Mesendoderm (in vitro differentiated cells): ENCODE measurements at regions not wholly inside any gene's neighbourhood (a gene's known extent, or its start where the extent isn't known, plus 50 kb on each side); places are given as distances from the start of the nearest gene placed in this dataset.

ENCODE experiments used
- DNase-seq: peaks from one replicate; pipeline ENCODE4 v3.0.0; 2013
- H2AK5ac ChIP-seq: 2 replicates; pipeline ENCODE4 v1.6.1; 2013; ENCODE audit warnings: low read length, inconsistent platforms
- H2BK120ac ChIP-seq: 2 replicates; pipeline ENCODE4 v1.6.1; 2013; ENCODE audit warnings: low read depth, mild to moderate bottlenecking, low read length, moderate library complexity, mixed read lengths
- H2BK15ac ChIP-seq: replicated peaks from 2 replicates; pipeline ENCODE4 v1.6.1; 2013; ENCODE audit warnings: low read depth, mild to moderate bottlenecking, moderate library complexity
- H2BK5ac ChIP-seq: 2 replicates; pipeline ENCODE4 v1.6.1; 2013; ENCODE audit warnings: low read length, inconsistent platforms
- H3K18ac ChIP-seq: 2 replicates; pipeline ENCODE4 v1.6.1; 2013; ENCODE audit warnings: mild to moderate bottlenecking, low read length, mixed read lengths
- H3K23ac ChIP-seq: one replicate; pipeline ENCODE4 v1.6.1; 2013; ENCODE audit warnings: low read length
- H3K27ac ChIP-seq: 2 replicates; pipeline ENCODE4 v1.5.1; 2013; ENCODE audit warnings: low read depth, mild to moderate bottlenecking, inconsistent platforms, low read length, moderate library complexity
- H3K27me3 ChIP-seq: 2 replicates; pipeline ENCODE4 v1.6.1; 2013; ENCODE audit warnings: low read length, control low read depth, mild to moderate bottlenecking, inconsistent platforms; ENCODE audit not compliant: insufficient read depth, poor library complexity
- H3K36me3 ChIP-seq: 2 replicates; pipeline ENCODE4 v1.6.1; 2013; ENCODE audit warnings: low read length, inconsistent platforms; ENCODE audit not compliant: control insufficient read depth, insufficient read depth
- H3K4ac ChIP-seq: one replicate; pipeline ENCODE4 v1.6.1; 2013; ENCODE audit warnings: low read depth, mild to moderate bottlenecking, low read length, moderate library complexity
- H3K4me1 ChIP-seq: 2 replicates; pipeline ENCODE4 v1.6.1; 2013; ENCODE audit warnings: low read depth, low read length, inconsistent platforms; ENCODE audit not compliant: control insufficient read depth
- H3K4me2 ChIP-seq: 2 replicates; pipeline ENCODE4 v1.6.1; 2013; ENCODE audit warnings: low read length
- H3K4me3 ChIP-seq: 2 replicates; pipeline ENCODE4 v1.5.1; 2013; ENCODE audit warnings: mild to moderate bottlenecking, low read length
- H3K56ac ChIP-seq: one replicate; pipeline ENCODE4 v1.6.1; 2013; ENCODE audit warnings: low read length
- H3K79me1 ChIP-seq: 2 replicates; pipeline ENCODE4 v1.6.1; 2013; ENCODE audit warnings: low read length, inconsistent platforms
- H3K79me2 ChIP-seq: 2 replicates; pipeline ENCODE4 v1.6.1; 2013; ENCODE audit warnings: mild to moderate bottlenecking, low read length; ENCODE audit not compliant: control insufficient read depth, insufficient read depth
- H3K9ac ChIP-seq: 2 replicates; pipeline ENCODE4 v1.6.1; 2013; ENCODE audit warnings: low read length, inconsistent platforms
- H4K5ac ChIP-seq: one replicate; pipeline ENCODE4 v1.6.1; 2013; ENCODE audit warnings: low read length
- H4K8ac ChIP-seq: one replicate; pipeline ENCODE4 v1.6.1; 2013; ENCODE audit warnings: low read depth, mild to moderate bottlenecking, control low read depth, low read length, moderate library complexity
- WGBS: extraction: QIAGEN DNeasy Blood & Tissue Kit; methylation state at CpG from one replicate; pipeline ENCODE4 v1.1.7; 2013; ENCODE audit warnings: low lambda C conversion rate, missing lambda C conversion rate; ENCODE audit not compliant: insufficient coverage; ENCODE audit errors: extremely low coverage; 5-methylcytosine and 5-hydroxymethylcytosine counted together

GRCh38 chr17:13995856-13996271, 73.4 kb upstream of the COX10 start:
- no peak overlapping the region for H3K4ac ChIP-seq
- no peaks in the 10 kb centered on the region for H3K4me1 ChIP-seq
- H3K79me1 ChIP-seq = no peaks in the 10 kb centered on the region
- H4K8ac ChIP-seq = no peak overlapping the region
- H3K4me3 ChIP-seq = no peak overlapping the region
- no peak overlapping the region for H2AK5ac ChIP-seq
- no peaks in the 10 kb centered on the region for H3K36me3 ChIP-seq
- no peaks in the 10 kb centered on the region for H3K27me3 ChIP-seq
- H3K23ac ChIP-seq = no peak overlapping the region
- no peak overlapping the region for H3K9ac ChIP-seq
- WGBS = no CpG with 5 or more reads among the region's 4 CpGs
- H2BK15ac ChIP-seq = no peak overlapping the region
- H4K5ac ChIP-seq = no peak overlapping the region
- no peak overlapping the region for H3K18ac ChIP-seq
- no peak overlapping the region for H2BK120ac ChIP-seq
- no peak overlapping the region for H3K4me2 ChIP-seq
- DNase-seq = no peak
- H3K56ac ChIP-seq = no peak overlapping the region
- H2BK5ac ChIP-seq = no peak overlapping the region
- no peaks in the 10 kb centered on the region for H3K79me2 ChIP-seq
- H3K27ac ChIP-seq = no peak overlapping the region

- Histone ChIP-seq H3K4me3 (no peak overlapping the region), H2BK15ac (no peak overlapping the region), H3K18ac (no peak overlapping the region), H3K4me2 (no peak overlapping the region), H3K79me1 (no peaks in the 10 kb centered on the region), H3K4me1 (no peaks in the 10 kb centered on the region), H2AK5ac (no peak overlapping the region), H3K9ac (no peak overlapping the region), H2BK120ac (no peak overlapping the region), H3K79me2 (no peaks in the 10 kb centered on the region), H3K56ac (no peak overlapping the region), H4K8ac (no peak overlapping the region), H3K23ac (no peak overlapping the region), H3K27me3 (no peaks in the 10 kb centered on the region), H4K5ac (no peak overlapping the region), H2BK5ac (no peak overlapping the region), H3K27ac (no peak overlapping the region), H3K4ac (no peak overlapping the region), H3K36me3 (no peaks in the 10 kb centered on the region)
- DNase-seq = no peak
- WGBS = no CpG with 5 or more reads among the region's 7 CpGs
Observed at GRCh38 chr17:13996276-13996675, 73.0 kb upstream of the COX10 start.

DNA sequence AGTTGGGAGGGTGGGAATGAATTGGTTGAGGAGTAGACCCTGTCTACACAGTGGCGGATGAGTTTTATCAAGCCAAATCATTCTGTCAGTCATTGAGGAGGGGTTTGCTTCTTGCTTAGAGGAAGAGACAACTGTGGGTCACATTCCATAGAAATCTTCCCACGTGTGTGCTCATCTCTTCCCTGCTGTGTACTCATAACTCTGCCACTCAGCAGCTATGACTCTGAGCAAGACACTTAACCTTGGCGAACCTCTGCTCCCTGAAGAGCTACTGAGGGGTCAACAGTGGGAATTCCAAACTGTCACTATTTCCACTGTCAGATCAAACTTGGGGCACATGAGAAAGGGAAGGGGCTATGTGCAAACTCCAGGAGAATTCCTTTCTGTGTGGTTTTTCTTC, 72.6 kb upstream of the COX10 start:
- H3K4me2 ChIP-seq = no peak overlapping the region
- H2BK120ac ChIP-seq = no peak overlapping the region
- H4K5ac ChIP-seq = no peak overlapping the region
- H3K4ac ChIP-seq = no peak overlapping the region
- no peak overlapping the region for H3K56ac ChIP-seq
- H3K9ac ChIP-seq = no peak overlapping the region
- H2AK5ac ChIP-seq = no peak overlapping the region
- H2BK5ac ChIP-seq = no peak overlapping the region
- H3K36me3 ChIP-seq = no peaks in the 10 kb centered on the region
- H3K27me3 ChIP-seq = no peaks in the 10 kb centered on the region
- DNase-seq = no peak
- WGBS = no CpG with 5 or more reads among the region's 3 CpGs
- H3K27ac ChIP-seq = no peak overlapping the region
- no peak overlapping the region for H3K4me3 ChIP-seq
- no peak overlapping the region for H3K18ac ChIP-seq
- no peaks in the 10 kb centered on the region for H3K79me1 ChIP-seq
- H4K8ac ChIP-seq = no peak overlapping the region
- H3K4me1 ChIP-seq = no peaks in the 10 kb centered on the region
- no peak overlapping the region for H2BK15ac ChIP-seq
- no peak overlapping the region for H3K23ac ChIP-seq
- H3K79me2 ChIP-seq = no peaks in the 10 kb centered on the region

DNA sequence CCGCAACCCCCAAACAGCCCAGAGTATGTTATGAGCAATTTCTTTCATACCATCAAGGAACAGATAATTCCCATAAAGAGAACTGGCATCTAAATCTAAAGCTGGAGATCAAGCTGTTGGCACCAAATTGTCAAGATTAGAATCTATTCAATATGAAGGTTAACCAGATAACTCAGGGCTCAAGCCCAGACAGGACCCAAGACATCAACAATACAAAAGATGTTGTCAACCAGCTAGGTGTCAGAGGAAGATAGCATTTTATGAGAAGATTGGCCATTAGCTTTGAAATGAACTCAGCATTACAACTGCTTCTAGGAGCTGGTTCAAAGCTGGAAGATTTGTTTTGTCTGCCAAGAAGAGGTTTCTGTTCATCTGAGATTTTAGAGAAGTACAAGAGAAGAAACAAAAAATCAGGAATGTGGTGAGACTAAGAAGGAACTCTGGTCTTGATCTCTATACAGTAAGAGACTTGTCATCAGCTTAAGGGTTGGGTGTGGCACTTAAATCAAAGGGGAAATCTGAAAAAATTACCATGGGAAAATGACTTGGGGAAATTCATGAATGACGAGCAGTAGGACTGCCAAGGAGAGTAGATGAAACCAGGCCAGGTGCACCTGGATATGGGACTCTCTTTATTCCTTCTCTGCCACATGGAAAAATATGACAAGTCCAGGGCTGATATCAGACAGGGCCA, 64.2 kb upstream of the COX10 start:
- Histone ChIP-seq H3K18ac (no peak overlapping the region), H3K4me1 (no peaks in the 10 kb centered on the region), H3K4me3 (no peak overlapping the region), H2AK5ac (no peak overlapping the region), H4K8ac (no peak overlapping the region), H3K79me1 (no peaks in the 10 kb centered on the region), H3K27ac (no peak overlapping the region), H3K4ac (no peak overlapping the region), H3K36me3 (no peaks in the 10 kb centered on the region), H3K79me2 (no peaks in the 10 kb centered on the region), H2BK15ac (no peak overlapping the region), H4K5ac (no peak overlapping the region), H3K27me3 (no peaks in the 10 kb centered on the region), H2BK120ac (no peak overlapping the region), H3K23ac (no peak overlapping the region), H3K9ac (no peak overlapping the region), H3K56ac (no peak overlapping the region), H2BK5ac (no peak overlapping the region), H3K4me2 (no peak overlapping the region)
- no peak for DNase-seq
- WGBS = no CpG with 5 or more reads among the region's 2 CpGs

DNA sequence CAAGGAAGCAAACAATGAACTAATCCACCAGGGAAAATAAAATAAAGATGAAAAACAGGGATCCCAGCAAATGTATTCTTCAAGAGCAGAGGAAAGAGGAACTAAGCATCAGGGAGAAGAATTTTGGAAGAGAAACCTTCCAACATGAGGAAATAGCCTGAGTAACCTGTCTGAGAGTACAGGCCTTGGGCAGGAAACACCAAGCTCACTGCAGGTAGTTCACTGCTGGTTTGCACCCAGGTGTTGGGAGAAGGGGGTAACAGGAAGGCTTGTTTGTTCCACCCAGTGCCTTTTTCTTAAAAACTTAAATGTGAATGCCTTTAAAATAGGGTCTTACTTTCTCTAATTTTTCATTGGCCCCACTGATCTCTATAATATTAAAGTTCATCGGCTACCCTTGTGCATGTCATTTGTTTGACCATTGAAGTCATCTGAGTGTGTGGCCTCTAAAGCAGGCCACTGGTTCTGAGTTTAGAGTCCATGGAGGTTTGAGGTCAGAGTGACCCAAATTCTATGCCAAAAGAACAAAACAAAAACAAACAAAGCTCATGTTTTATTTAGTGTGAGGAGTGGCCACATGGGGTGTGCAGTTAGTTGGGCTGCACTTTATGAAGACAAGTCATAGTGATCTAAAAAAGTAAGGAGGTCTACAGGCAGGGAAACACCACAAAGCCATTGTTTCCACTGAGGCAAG, 62.9 kb upstream of the COX10 start:
- H3K56ac ChIP-seq = no peak overlapping the region
- H4K8ac ChIP-seq = no peak overlapping the region
- H3K9ac ChIP-seq = no peak overlapping the region
- WGBS = no CpG with 5 or more reads among the region's 1 CpG
- H2AK5ac ChIP-seq = no peak overlapping the region
- no peak overlapping the region for H3K27ac ChIP-seq
- no peaks in the 10 kb centered on the region for H3K36me3 ChIP-seq
- DNase-seq = no peak
- H3K79me2 ChIP-seq = no peaks in the 10 kb centered on the region
- no peak overlapping the region for H3K4ac ChIP-seq
- H3K4me1 ChIP-seq = no peaks in the 10 kb centered on the region
- no peak overlapping the region for H3K4me3 ChIP-seq
- H3K23ac ChIP-seq = no peak overlapping the region
- H3K18ac ChIP-seq = no peak overlapping the region
- H2BK15ac ChIP-seq = no peak overlapping the region
- no peak overlapping the region for H2BK120ac ChIP-seq
- H2BK5ac ChIP-seq = no peak overlapping the region
- H3K4me2 ChIP-seq = no peak overlapping the region
- no peaks in the 10 kb centered on the region for H3K79me1 ChIP-seq
- H3K27me3 ChIP-seq = no peaks in the 10 kb centered on the region
- no peak overlapping the region for H4K5ac ChIP-seq
